ENCODE measurements at regions not wholly inside any gene's neighbourhood (a gene's known extent, or its start where the extent isn't known, plus 50 kb on each side); places are given as distances from the start of the nearest gene placed in this dataset.

- TF ChIP-seq SNAPC4 (CRISPR knock-in tag; IDR thresholded peaks at IDR 0.05) (no peak), NPAS2 (CRISPR knock-in tag; IDR thresholded peaks at IDR 0.05; ENCODE audit: borderline replicate concordance) (no peak), MIER2 (CRISPR knock-in tag; IDR thresholded peaks at IDR 0.05) (no peak), NR2F6 (IDR thresholded peaks at IDR 0.05) (peak; percentile 72), NR2F6 (CRISPR knock-in tag; IDR thresholded peaks at IDR 0.05) (peak; percentile 73; the same call in 1 of the 2 replicates), ZNF430 (CRISPR knock-in tag; IDR thresholded peaks at IDR 0.05) (no peak), ZGPAT (CRISPR knock-in tag; IDR thresholded peaks at IDR 0.05) (no peak), ZNF530 (CRISPR knock-in tag; IDR thresholded peaks at IDR 0.05; ENCODE audit: low read depth) (no peak), ZFX (CRISPR knock-in tag; IDR thresholded peaks at IDR 0.05; ENCODE audit: low read depth) (0 out of 2 replicates have a peak, but pooled peaks have one; percentile 12), RAD21 (CRISPR knock-in tag; IDR thresholded peaks at IDR 0.05) (0 out of 2 replicates have a peak, but pooled peaks have one; percentile 49), DR1 (CRISPR knock-in tag; IDR thresholded peaks at IDR 0.05) (no peak), TEAD3 (CRISPR knock-in tag; optimal IDR thresholded peaks at IDR 0.05; ENCODE audit: borderline replicate concordance) (peak; percentile 24), NAIF1 (CRISPR knock-in tag; IDR thresholded peaks at IDR 0.05; ENCODE audit: borderline replicate concordance) (no peak), TERF1 (CRISPR knock-in tag; IDR thresholded peaks at IDR 0.05) (no peak), ZNF234 (CRISPR knock-in tag; conservative IDR thresholded peaks at IDR 0.05) (no peak), PREB (CRISPR knock-in tag; IDR thresholded peaks at IDR 0.05) (no peak), MAX (IDR thresholded peaks at IDR 0.05) (no peak), ZNF317 (CRISPR knock-in tag; IDR thresholded peaks at IDR 0.05) (no peak), JUND (CRISPR knock-in tag; IDR thresholded peaks at IDR 0.05) (0 out of 2 replicates have a peak, but pooled peaks have one; percentile 21), MTERF4 (CRISPR knock-in tag; IDR thresholded peaks at IDR 0.05) (no peak), KDM2A (CRISPR knock-in tag; IDR thresholded peaks at IDR 0.05; ENCODE audit: borderline replicate concordance, low read depth) (no peak), FOSL2 (CRISPR knock-in tag; IDR thresholded peaks at IDR 0.05) (0 out of 2 replicates have a peak, but pooled peaks have one; percentile 13)
Observed at GRCh38 chr17:77821114-77821513, 137.4 kb upstream of the TNRC6C start (continued).

All from HepG2 (cell line).